HEK293 (cell line): ENCODE measurements at regions not wholly inside any gene's neighbourhood (a gene's known extent, or its start where the extent isn't known, plus 50 kb on each side); places are given as distances from the start of the nearest gene placed in this dataset.

ENCODE experiments used
- CTCF ChIA-PET: fragments of 350-600 bp; formaldehyde crosslinking; extraction: SDS; loops from one replicate; lab custom pipeline; 2021; ENCODE audit warnings: antibody characterized with exemption; lab: Yijun Ruan, JAX
- POLR2A ChIA-PET: fragments of 300-600 bp; formaldehyde crosslinking; extraction: SDS; loops from one replicate; lab custom pipeline; 2020; ENCODE audit warnings: antibody characterized with exemption, inconsistent platforms; lab: Yijun Ruan, JAX
- H3K27ac ChIP-seq: fragments of 200-500 bp; sonication (Bioruptor generic); 2 replicates; pipeline ENCODE4 v1.5.1; 2014; ENCODE audit warnings: low read depth, low read length, control low read depth, inconsistent platforms; ENCODE audit errors: extremely low read depth
- H3K36me3 ChIP-seq, 2 experiments: fragments of 200-500 bp in 1 of 2; sonication (Bioruptor generic) in 1 of 2; 1 replicate in 1 of 2; 2 replicates in 1 of 2; pipeline ENCODE4 v1.5.1; 2014 to 2017; ENCODE audit warnings: inconsistent platforms in 2 of 2, low read length in 2 of 2; ENCODE audit not compliant: control insufficient read depth in 2 of 2, insufficient read depth in 1 of 2
- H3K4me1 ChIP-seq: fragments of 200-500 bp; sonication (Bioruptor generic); 2 replicates; pipeline ENCODE4 v1.5.1; 2014; ENCODE audit warnings: mild to moderate bottlenecking, low read length, inconsistent platforms; ENCODE audit not compliant: control insufficient read depth, insufficient read depth
- H3K4me3 ChIP-seq: 2 replicates; pipeline ENCODE4 v1.5.1; 2011; ENCODE audit warnings: low read depth, mild to moderate bottlenecking, control low read depth, low read length, moderate library complexity
- H3K9me3 ChIP-seq: fragments of 200-500 bp; sonication (Bioruptor generic); 2 replicates; pipeline ENCODE4 v1.5.1; 2014; ENCODE audit warnings: low read depth, low read length, inconsistent platforms; ENCODE audit not compliant: control insufficient read depth, insufficient read depth
- BCL11A ChIP-seq: fragments of 450-650 bp; formaldehyde crosslinking; IDR thresholded peaks from 2 replicates; pipeline ENCODE4 v1.5.1; 2016; ENCODE audit warnings: low read depth, missing biosample characterization, missing genetic modification characterization
- GLI4 ChIP-seq: fragments of 450-650 bp; formaldehyde crosslinking; IDR thresholded peaks from 2 replicates; pipeline ENCODE4 v1.5.1; 2016; ENCODE audit warnings: missing biosample characterization, missing genetic modification characterization
- GLIS2 ChIP-seq: fragments of 450-650 bp; formaldehyde crosslinking; IDR thresholded peaks from 2 replicates; pipeline ENCODE4 v1.5.1; 2016; ENCODE audit warnings: missing biosample characterization, missing genetic modification characterization
- KLF9 ChIP-seq: fragments of 450-650 bp; formaldehyde crosslinking; IDR thresholded peaks from 2 replicates; pipeline ENCODE4 v1.5.1; 2016; ENCODE audit warnings: missing biosample characterization, missing genetic modification characterization, low read depth
- SP2 ChIP-seq: fragments of 450-650 bp; formaldehyde crosslinking; IDR thresholded peaks from 2 replicates; pipeline ENCODE4 v1.5.1; 2016; ENCODE audit warnings: missing biosample characterization, missing genetic modification characterization
- SP7 ChIP-seq: fragments of 450-650 bp; formaldehyde crosslinking; IDR thresholded peaks from 2 replicates; pipeline ENCODE4 v1.5.1; 2016; ENCODE audit warnings: missing biosample characterization, missing genetic modification characterization
- ZBTB10 ChIP-seq: fragments of 450-650 bp; formaldehyde crosslinking; IDR thresholded peaks from 2 replicates; pipeline ENCODE4 v1.5.1; 2016; ENCODE audit warnings: missing biosample characterization, missing genetic modification characterization
- ZBTB44 ChIP-seq: fragments of 450-650 bp; IDR thresholded peaks from 2 replicates; pipeline ENCODE4 v1.5.1; 2018; ENCODE audit warnings: missing biosample characterization, mild to moderate bottlenecking, missing genetic modification characterization
- ZNF157 ChIP-seq: fragments of 450-650 bp; formaldehyde crosslinking; IDR thresholded peaks from 2 replicates; pipeline ENCODE4 v1.5.1; 2016; ENCODE audit warnings: missing biosample characterization, missing genetic modification characterization
- ZNF37A ChIP-seq: fragments of 450-650 bp; IDR thresholded peaks from 2 replicates; pipeline ENCODE4 v1.5.1; 2018; ENCODE audit warnings: missing biosample characterization, missing genetic modification characterization
- ZNF776 ChIP-seq: fragments of 450-650 bp; formaldehyde crosslinking; IDR thresholded peaks from 2 replicates; pipeline ENCODE4 v1.5.0; 2017; ENCODE audit warnings: missing biosample characterization, missing genetic modification characterization, borderline replicate concordance
- ZNF777 ChIP-seq: fragments of 450-650 bp; formaldehyde crosslinking; IDR thresholded peaks from 2 replicates; pipeline ENCODE4 v1.5.1; 2017; ENCODE audit warnings: missing biosample characterization, missing genetic modification characterization, borderline replicate concordance
- TF ChIP-seq, protein P1 (sequence below): fragments of 450-650 bp; IDR thresholded peaks from 2 replicates; pipeline ENCODE4 v1.5.1; 2018; ENCODE audit warnings: missing biosample characterization, missing genetic modification characterization
- TF ChIP-seq, protein P2 (sequence below): fragments of 450-650 bp; formaldehyde crosslinking; conservative IDR thresholded peaks from 2 replicates; pipeline ENCODE4 v1.5.1; 2016; ENCODE audit warnings: low read depth, missing biosample characterization, missing genetic modification characterization
- TF ChIP-seq, protein P3 (sequence below): fragments of 450-650 bp; formaldehyde crosslinking; IDR thresholded peaks from 2 replicates; pipeline ENCODE4 v1.5.1; 2016; ENCODE audit warnings: missing biosample characterization, missing genetic modification characterization
- TF ChIP-seq, protein P4 (sequence below): fragments of 450-650 bp; formaldehyde crosslinking; IDR thresholded peaks from 2 replicates; pipeline ENCODE4 v1.5.1; 2016; ENCODE audit warnings: missing biosample characterization, missing genetic modification characterization

DNA sequence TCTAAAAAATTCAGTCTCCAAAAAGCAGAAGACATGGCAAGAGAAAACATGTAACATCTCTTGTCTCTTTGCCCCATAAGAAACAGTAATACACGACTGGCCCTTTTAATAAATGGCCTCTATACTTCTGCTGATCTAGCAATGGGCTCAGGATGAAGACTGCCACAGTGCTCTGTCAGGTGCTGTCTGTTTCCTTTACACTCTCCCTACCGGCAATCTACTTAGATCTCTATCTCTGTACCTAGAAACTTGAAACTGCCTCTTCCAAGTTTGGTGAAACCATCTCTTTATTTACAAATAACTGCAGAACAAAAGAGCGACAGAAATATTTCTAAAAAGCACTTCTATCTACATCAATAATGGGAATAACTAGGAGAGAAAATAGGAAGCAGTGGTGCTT is 685.2 kb upstream of the INTU start:
- no peaks in the 10 kb centered on the region for H3K36me3 ChIP-seq
- no peak overlapping the region for H3K4me3 ChIP-seq
- H3K9me3 ChIP-seq, result no peaks in the 10 kb centered on the region
- ChIA-PET CTCF (no interaction called here), POLR2A (no interaction called here)
- no peak for TF ChIP-seq ZNF37A (tag by site-specific recombination)
- no peak overlapping the region for H3K27ac ChIP-seq
- no peaks in the 10 kb centered on the region for H3K4me1 ChIP-seq

- no peaks in the 10 kb centered on the region for H3K36me3 ChIP-seq
- POLR2A ChIA-PET, result no interaction called here
- H3K9me3 ChIP-seq, result no peaks in the 10 kb centered on the region
- no peak overlapping the region for H3K27ac ChIP-seq
- no peak overlapping the region for H3K4me3 ChIP-seq
- TF ChIP-seq BCL11A (tag by site-specific recombination), result no peak
- TF ChIP-seq, protein P1, sequence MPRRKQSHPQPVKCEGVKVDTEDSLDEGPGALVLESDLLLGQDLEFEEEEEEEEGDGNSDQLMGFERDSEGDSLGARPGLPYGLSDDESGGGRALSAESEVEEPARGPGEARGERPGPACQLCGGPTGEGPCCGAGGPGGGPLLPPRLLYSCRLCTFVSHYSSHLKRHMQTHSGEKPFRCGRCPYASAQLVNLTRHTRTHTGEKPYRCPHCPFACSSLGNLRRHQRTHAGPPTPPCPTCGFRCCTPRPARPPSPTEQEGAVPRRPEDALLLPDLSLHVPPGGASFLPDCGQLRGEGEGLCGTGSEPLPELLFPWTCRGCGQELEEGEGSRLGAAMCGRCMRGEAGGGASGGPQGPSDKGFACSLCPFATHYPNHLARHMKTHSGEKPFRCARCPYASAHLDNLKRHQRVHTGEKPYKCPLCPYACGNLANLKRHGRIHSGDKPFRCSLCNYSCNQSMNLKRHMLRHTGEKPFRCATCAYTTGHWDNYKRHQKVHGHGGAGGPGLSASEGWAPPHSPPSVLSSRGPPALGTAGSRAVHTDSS (tag by site-specific recombination), result no peak
- no peak for TF ChIP-seq ZNF777
- TF ChIP-seq GLI4 (tag by site-specific recombination), result no peak
- TF ChIP-seq SP2 (tag by site-specific recombination), result no peak
- TF ChIP-seq, protein P2, sequence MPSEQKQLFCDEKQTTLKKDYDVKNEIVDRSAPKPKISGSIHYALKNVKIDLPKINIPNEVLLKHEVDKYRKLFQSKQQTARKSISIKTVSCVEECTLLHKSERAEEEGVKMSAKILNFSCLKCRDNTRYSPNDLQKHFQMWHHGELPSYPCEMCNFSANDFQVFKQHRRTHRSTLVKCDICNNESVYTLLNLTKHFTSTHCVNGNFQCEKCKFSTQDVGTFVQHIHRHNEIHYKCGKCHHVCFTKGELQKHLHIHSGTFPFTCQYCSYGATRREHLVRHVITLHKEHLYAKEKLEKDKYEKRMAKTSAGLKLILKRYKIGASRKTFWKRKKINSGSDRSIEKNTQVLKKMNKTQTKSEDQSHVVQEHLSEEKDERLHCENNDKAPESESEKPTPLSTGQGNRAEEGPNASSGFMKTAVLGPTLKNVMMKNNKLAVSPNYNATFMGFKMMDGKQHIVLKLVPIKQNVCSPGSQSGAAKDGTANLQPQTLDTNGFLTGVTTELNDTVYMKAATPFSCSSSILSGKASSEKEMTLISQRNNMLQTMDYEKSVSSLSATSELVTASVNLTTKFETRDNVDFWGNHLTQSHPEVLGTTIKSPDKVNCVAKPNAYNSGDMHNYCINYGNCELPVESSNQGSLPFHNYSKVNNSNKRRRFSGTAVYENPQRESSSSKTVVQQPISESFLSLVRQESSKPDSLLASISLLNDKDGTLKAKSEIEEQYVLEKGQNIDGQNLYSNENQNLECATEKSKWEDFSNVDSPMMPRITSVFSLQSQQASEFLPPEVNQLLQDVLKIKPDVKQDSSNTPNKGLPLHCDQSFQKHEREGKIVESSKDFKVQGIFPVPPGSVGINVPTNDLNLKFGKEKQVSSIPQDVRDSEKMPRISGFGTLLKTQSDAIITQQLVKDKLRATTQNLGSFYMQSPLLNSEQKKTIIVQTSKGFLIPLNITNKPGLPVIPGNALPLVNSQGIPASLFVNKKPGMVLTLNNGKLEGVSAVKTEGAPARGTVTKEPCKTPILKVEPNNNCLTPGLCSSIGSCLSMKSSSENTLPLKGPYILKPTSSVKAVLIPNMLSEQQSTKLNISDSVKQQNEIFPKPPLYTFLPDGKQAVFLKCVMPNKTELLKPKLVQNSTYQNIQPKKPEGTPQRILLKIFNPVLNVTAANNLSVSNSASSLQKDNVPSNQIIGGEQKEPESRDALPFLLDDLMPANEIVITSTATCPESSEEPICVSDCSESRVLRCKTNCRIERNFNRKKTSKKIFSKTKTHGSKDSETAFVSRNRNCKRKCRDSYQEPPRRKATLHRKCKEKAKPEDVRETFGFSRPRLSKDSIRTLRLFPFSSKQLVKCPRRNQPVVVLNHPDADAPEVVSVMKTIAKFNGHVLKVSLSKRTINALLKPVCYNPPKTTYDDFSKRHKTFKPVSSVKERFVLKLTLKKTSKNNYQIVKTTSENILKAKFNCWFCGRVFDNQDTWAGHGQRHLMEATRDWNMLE (tag by site-specific recombination), result no peak
- TF ChIP-seq, protein P3, sequence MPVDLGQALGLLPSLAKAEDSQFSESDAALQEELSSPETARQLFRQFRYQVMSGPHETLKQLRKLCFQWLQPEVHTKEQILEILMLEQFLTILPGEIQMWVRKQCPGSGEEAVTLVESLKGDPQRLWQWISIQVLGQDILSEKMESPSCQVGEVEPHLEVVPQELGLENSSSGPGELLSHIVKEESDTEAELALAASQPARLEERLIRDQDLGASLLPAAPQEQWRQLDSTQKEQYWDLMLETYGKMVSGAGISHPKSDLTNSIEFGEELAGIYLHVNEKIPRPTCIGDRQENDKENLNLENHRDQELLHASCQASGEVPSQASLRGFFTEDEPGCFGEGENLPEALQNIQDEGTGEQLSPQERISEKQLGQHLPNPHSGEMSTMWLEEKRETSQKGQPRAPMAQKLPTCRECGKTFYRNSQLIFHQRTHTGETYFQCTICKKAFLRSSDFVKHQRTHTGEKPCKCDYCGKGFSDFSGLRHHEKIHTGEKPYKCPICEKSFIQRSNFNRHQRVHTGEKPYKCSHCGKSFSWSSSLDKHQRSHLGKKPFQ (tag by site-specific recombination), result no peak
- TF ChIP-seq SP7, result no peak
- TF ChIP-seq, protein P4, sequence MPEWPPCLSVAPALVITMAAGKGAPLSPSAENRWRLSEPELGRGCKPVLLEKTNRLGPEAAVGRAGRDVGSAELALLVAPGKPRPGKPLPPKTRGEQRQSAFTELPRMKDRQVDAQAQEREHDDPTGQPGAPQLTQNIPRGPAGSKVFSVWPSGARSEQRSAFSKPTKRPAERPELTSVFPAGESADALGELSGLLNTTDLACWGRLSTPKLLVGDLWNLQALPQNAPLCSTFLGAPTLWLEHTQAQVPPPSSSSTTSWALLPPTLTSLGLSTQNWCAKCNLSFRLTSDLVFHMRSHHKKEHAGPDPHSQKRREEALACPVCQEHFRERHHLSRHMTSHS (tag by site-specific recombination), result no peak
- TF ChIP-seq ZNF776 (tag by site-specific recombination), result no peak
- no peak for TF ChIP-seq KLF9
- TF ChIP-seq ZNF157 (tag by site-specific recombination), result no peak
- TF ChIP-seq ZBTB10 (tag by site-specific recombination), result no peak
- TF ChIP-seq GLIS2, result no peak
- no peak for TF ChIP-seq ZBTB44 (tag by site-specific recombination)
- H3K4me1 ChIP-seq, result no peaks in the 10 kb centered on the region
- CTCF ChIA-PET, result no interaction called here
These were observed 678.0 kb upstream of the INTU start for GRCh38 chr4:126954537-126955291.
